ENCODE measurements at regions not wholly inside any gene's neighbourhood (a gene's known extent, or its start where the extent isn't known, plus 50 kb on each side); places are given as distances from the start of the nearest gene placed in this dataset.

GRCh38 chr5:61906820-61907219 is 399.2 kb upstream of the KIF2A start:
- CTCF ChIA-PET = no interaction called here
- H3K4me1 Mint-ChIP-seq (ENCODE audit: low read depth) = no peaks in the 10 kb centered on the region
- DNase-seq = no peak
- no peaks in the 10 kb centered on the region for H3K27me3 Mint-ChIP-seq
- TF ChIP-seq CTCF (IDR thresholded peaks at IDR 0.05) = no peak
- H3K27ac Mint-ChIP-seq = no peak overlapping the region
- H3K4me3 Mint-ChIP-seq = no peak overlapping the region
- no peak for ATAC-seq
- no peaks in the 10 kb centered on the region for H3K36me3 Mint-ChIP-seq (ENCODE audit: low read depth)
- H3K9me3 Mint-ChIP-seq = no peaks in the 10 kb centered on the region
- intact Hi-C loops (cut with micrococcal nuclease) = no loop called here
- POLR2A ChIA-PET = no interaction called here

GRCh38 chr5:61907995-61908394 is 398.0 kb upstream of the KIF2A start:
- H3K4me1 Mint-ChIP-seq (ENCODE audit: low read depth) = no peaks in the 10 kb centered on the region
- ChIA-PET CTCF (no interaction called here), POLR2A (no interaction called here)
- H3K27me3 Mint-ChIP-seq = no peaks in the 10 kb centered on the region
- H3K36me3 Mint-ChIP-seq (ENCODE audit: low read depth) = no peaks in the 10 kb centered on the region
- peaks cover 3% of the 10 kb centered on the region for H3K9me3 Mint-ChIP-seq
- ATAC-seq = no peak
- H3K4me3 Mint-ChIP-seq = no peak overlapping the region
- no peak for TF ChIP-seq CTCF (IDR thresholded peaks at IDR 0.05)
- intact Hi-C loops (cut with micrococcal nuclease) = no loop called here
- no peak overlapping the region for H3K27ac Mint-ChIP-seq
- DNase-seq = no peak

GRCh38 chr5:61910771-61911170 is 395.2 kb upstream of the KIF2A start:
- POLR2A ChIA-PET = no interaction called here
- no peak overlapping the region for H3K27ac Mint-ChIP-seq
- H3K36me3 Mint-ChIP-seq (ENCODE audit: low read depth) = no peaks in the 10 kb centered on the region
- no peak overlapping the region for H3K4me3 Mint-ChIP-seq
- peaks cover 3% of the 10 kb centered on the region for H3K9me3 Mint-ChIP-seq
- no peak for ATAC-seq
- no peaks in the 10 kb centered on the region for H3K27me3 Mint-ChIP-seq
- TF ChIP-seq CTCF (IDR thresholded peaks at IDR 0.05) = no peak
- no peaks in the 10 kb centered on the region for H3K4me1 Mint-ChIP-seq (ENCODE audit: low read depth)
- intact Hi-C loops (cut with micrococcal nuclease) = no loop called here
- no peak for DNase-seq
- CTCF ChIA-PET = no interaction called here

- ATAC-seq = no peak
- intact Hi-C loops (cut with micrococcal nuclease) = no loop called here
- ChIA-PET POLR2A (no interaction called here), CTCF (no interaction called here)
- no peak overlapping the region for H3K27ac Mint-ChIP-seq
- H3K9me3 Mint-ChIP-seq = peaks cover 3% of the 10 kb centered on the region
- no peaks in the 10 kb centered on the region for H3K27me3 Mint-ChIP-seq
- TF ChIP-seq CTCF (IDR thresholded peaks at IDR 0.05) = no peak
- H3K4me1 Mint-ChIP-seq (ENCODE audit: low read depth) = no peaks in the 10 kb centered on the region
- no peaks in the 10 kb centered on the region for H3K36me3 Mint-ChIP-seq (ENCODE audit: low read depth)
- DNase-seq = no peak
- no peak overlapping the region for H3K4me3 Mint-ChIP-seq
Measured at GRCh38 chr5:61912559-61912958, 393.4 kb upstream of the KIF2A start.

- Mint-ChIP-seq H3K4me3 (no peak overlapping the region), H3K4me1 (ENCODE audit: low read depth) (no peaks in the 10 kb centered on the region), H3K36me3 (ENCODE audit: low read depth) (no peaks in the 10 kb centered on the region), H3K27ac (no peak overlapping the region), H3K27me3 (no peaks in the 10 kb centered on the region), H3K9me3 (peaks cover 3% of the 10 kb centered on the region)
- POLR2A ChIA-PET = no interaction called here
- TF ChIP-seq CTCF (IDR thresholded peaks at IDR 0.05) = no peak
- no peak for ATAC-seq
- intact Hi-C loops (cut with micrococcal nuclease) = no loop called here
- CTCF ChIA-PET = no interaction called here
- DNase-seq = no peak
Measured at GRCh38 chr5:61915646-61916045, 390.4 kb upstream of the KIF2A start.

Data from activated CD8-positive, alpha-beta T cell treated with anti-CD3 and anti-CD28 coated beads for 36 hours (primary cell).